Left lung (tissue), 4 donors: ENCODE measurements at regions not wholly inside any gene's neighbourhood (a gene's known extent, or its start where the extent isn't known, plus 50 kb on each side); places are given as distances from the start of the nearest gene placed in this dataset.
A peak's percentile ranks its signal among the peaks of the same experiment; 100 is the strongest.

Experiments used
- ATAC-seq: fragments of 200-7000 bp; cut with Tn5 transposase; one replicate; pipeline ENCODE4 v1.9.1; 2020; ENCODE audit warnings: moderate library complexity
- DNase-seq, 4 donors: peaks; one replicate each; pipeline ENCODE4 v3.0.0-alpha.2; 2013 to 2020
- H3K27ac ChIP-seq, 2 donors: fragments of 200-600 bp; sonication (generic) in 1 of 2; one replicate each; pipeline versions ENCODE4 v1.5.0 to v1.8.0; 2020 to 2021
- H3K27me3 ChIP-seq, 2 donors: fragments of 200-600 bp; sonication (generic) in 1 of 2; one replicate each; pipeline versions ENCODE4 v1.5.0 to v1.8.0; 2020 to 2021
- H3K36me3 ChIP-seq, 2 donors: fragments of 200-600 bp; sonication (generic) in 1 of 2; one replicate each; pipeline versions ENCODE4 v1.5.0 to v1.8.0; 2020 to 2021
- H3K4me1 ChIP-seq, 2 donors: fragments of 200-600 bp; one replicate each; pipeline ENCODE4 v1.8.0; 2021
- H3K4me3 ChIP-seq, 2 donors: fragments of 200-600 bp; sonication (generic) in 1 of 2; one replicate each; pipeline versions ENCODE4 v1.5.0 to v1.8.0; 2020 to 2021; ENCODE audit warnings: mild to moderate bottlenecking in 1 of 2
- H3K9me3 ChIP-seq, 2 donors: fragments of 200-600 bp; sonication (generic) in 1 of 2; one replicate each; pipeline versions ENCODE4 v1.5.0 to v1.8.0; 2020 to 2021
- CTCF ChIP-seq, 2 donors: fragments of 200-600 bp; sonication (generic) in 1 of 2; IDR thresholded peaks; one replicate each; pipeline versions ENCODE4 v1.5.0 to v1.8.0; 2021; ENCODE audit warnings: antibody characterized with exemption in 2 of 2
- intact Hi-C, 2 donors: fragments of 100-400 bp; cut with DNase I; formaldehyde crosslinking; loops; one replicate each; pipeline versions ENCODE4 v1.11.2 to v1.14.2; 2022
- donor health status: DM: no; HTN: yes; CAD: no.
- donor health status: DM: no; HTN: no; CAD: no.

GRCh38 chr6:168161371-168161750 is 82.3 kb upstream of the FRMD1 start:
- no peak for ATAC-seq
- H3K27me3 ChIP-seq = peaks cover 0 to 14% of the 10 kb centered on the region in 2 donors
- H3K27ac ChIP-seq = no peak overlapping the region
- no peak for DNase-seq
- H3K4me1 ChIP-seq = peaks cover 5 to 6% of the 10 kb centered on the region in 2 donors
- intact Hi-C loops = no loop called here
- no peak overlapping the region for H3K4me3 ChIP-seq
- H3K36me3 ChIP-seq = no peaks in the 10 kb centered on the region
- no peak for TF ChIP-seq CTCF (IDR thresholded peaks at IDR 0.05)
- no peaks in the 10 kb centered on the region for H3K9me3 ChIP-seq

- Histone ChIP-seq H3K9me3 (no peaks in the 10 kb centered on the region), H3K4me3 (no peak overlapping the region), H3K4me1 (peaks cover 5 to 6% of the 10 kb centered on the region in 2 donors), H3K27me3 (peaks cover 0 to 15% of the 10 kb centered on the region in 2 donors), H3K27ac (no peak overlapping the region), H3K36me3 (no peaks in the 10 kb centered on the region)
- intact Hi-C loops = no loop called here
- ATAC-seq (no peak), DNase-seq (no peak)
- no peak for TF ChIP-seq CTCF (IDR thresholded peaks at IDR 0.05)
These were observed 81.7 kb upstream of the FRMD1 start for GRCh38 chr6:168160506-168161370.

- TF ChIP-seq CTCF (IDR thresholded peaks at IDR 0.05) = no peak
- H3K27me3 ChIP-seq = peaks cover 0 to 15% of the 10 kb centered on the region in 2 donors
- peaks cover 5 to 6% of the 10 kb centered on the region in 2 donors for H3K4me1 ChIP-seq
- no peaks in the 10 kb centered on the region for H3K36me3 ChIP-seq
- DNase-seq (no peak), ATAC-seq (no peak)
- H3K4me3 ChIP-seq = no peak overlapping the region
- no peaks in the 10 kb centered on the region for H3K9me3 ChIP-seq
- intact Hi-C loops = loop anchor here in 1 of 2 donors (10.0 kb wide), 1 partner anchor 195 kb away; no protein-coding TSS in a partner anchor
- no peak overlapping the region for H3K27ac ChIP-seq
These were observed 80.5 kb upstream of the FRMD1 start for GRCh38 chr6:168159506-168159905.

- Histone ChIP-seq H3K27ac (no peak overlapping the region), H3K36me3 (no peaks in the 10 kb centered on the region), H3K27me3 (peaks cover 0 to 15% of the 10 kb centered on the region in 2 donors), H3K4me3 (no peak overlapping the region), H3K9me3 (no peaks in the 10 kb centered on the region), H3K4me1 (peaks cover 5 to 6% of the 10 kb centered on the region in 2 donors)
- ATAC-seq (no peak), DNase-seq (no peak)
- intact Hi-C loops = loop anchor here in 1 of 2 donors (10.0 kb wide), 1 partner anchor 196 kb away; no protein-coding TSS in a partner anchor
- no peak for TF ChIP-seq CTCF (IDR thresholded peaks at IDR 0.05)
These were observed 80.0 kb upstream of the FRMD1 start for GRCh38 chr6:168158980-168159349.

- intact Hi-C loops = loop anchor here in 1 of 2 donors (10.0 kb wide), 1 partner anchor 196 kb away; no protein-coding TSS in a partner anchor
- DNase-seq (peak in 2 of 4 donors; percentile 51 to 56), ATAC-seq (peak; percentile 68)
These were observed 79.4 kb upstream of the FRMD1 start for GRCh38 chr6:168158213-168158979.

More at GRCh38 chr6:168158213-168158979, 79.4 kb upstream of the FRMD1 start:
- Histone ChIP-seq H3K27me3 (peaks cover 0 to 15% of the 10 kb centered on the region in 2 donors), H3K27ac (no peak overlapping the region), H3K9me3 (no peaks in the 10 kb centered on the region), H3K4me1 (peaks cover 5 to 6% of the 10 kb centered on the region in 2 donors), H3K36me3 (no peaks in the 10 kb centered on the region), H3K4me3 (no peak overlapping the region)
- no peak for TF ChIP-seq CTCF (IDR thresholded peaks at IDR 0.05)
